K562 (cell line): ENCODE measurements at regions not wholly inside any gene's neighbourhood (a gene's known extent, or its start where the extent isn't known, plus 50 kb on each side); places are given as distances from the start of the nearest gene placed in this dataset.

Experiments used
- ARNT ChIP-seq, 2 experiments: fragments of 450-650 bp; IDR thresholded peaks; 2 replicates each; pipeline ENCODE4 v1.6.1; 2016; ENCODE audit warnings: mild to moderate bottlenecking in 1 of 2
- CBX2 ChIP-seq: fragments of 200-600 bp; sonication (generic); IDR thresholded peaks from one replicate; pipeline ENCODE4 v1.6.1; 2012; ENCODE audit warnings: mild to moderate bottlenecking, low read length, inconsistent platforms; ENCODE audit not compliant: insufficient read depth, poor library complexity, severe bottlenecking
- POLR3G ChIP-seq: IDR thresholded peaks from 2 replicates; pipeline ENCODE4 v1.6.1; 2011; ENCODE audit not compliant: insufficient read length, insufficient replicate concordance; ENCODE audit errors: extremely low read depth
- PTBP1 ChIP-seq: fragments of 200-400 bp; formaldehyde crosslinking; IDR thresholded peaks from 2 replicates; pipeline ENCODE4 v1.6.1; 2017; ENCODE audit warnings: low read depth, low read length
- RBM39 ChIP-seq: fragments of 200-400 bp; formaldehyde crosslinking; optimal IDR thresholded peaks from 2 replicates; pipeline ENCODE3; 2018; ENCODE audit warnings: low read depth, low read length
- SMAD4 ChIP-seq: fragments of 250-450 bp; sonication (Bioruptor Pico); conservative IDR thresholded peaks from 2 replicates; pipeline ENCODE4 v1.8.0; 2021; ENCODE audit warnings: inconsistent platforms, mild to moderate bottlenecking, moderate library complexity
- ZNF224 ChIP-seq: sonication (generic); formaldehyde crosslinking; IDR thresholded peaks from 2 replicates; pipeline ENCODE4 v1.8.0; 2022; ENCODE audit warnings: mild to moderate bottlenecking, missing genetic modification reagents
- TF ChIP-seq, protein P1 (sequence below): fragments of 450-650 bp; IDR thresholded peaks from 2 replicates; pipeline ENCODE4 v1.6.1; 2018; ENCODE audit not compliant: partially characterized antibody
- TF ChIP-seq, protein P2 (sequence below): fragments of 450-650 bp; IDR thresholded peaks from 2 replicates; pipeline ENCODE4 v1.6.1; 2018; ENCODE audit warnings: mild to moderate bottlenecking, low read depth; ENCODE audit not compliant: partially characterized antibody
- TF ChIP-seq, protein P3 (sequence below): fragments of 450-650 bp; IDR thresholded peaks from 2 replicates; pipeline ENCODE4 v1.7.1; 2018; ENCODE audit warnings: mild to moderate bottlenecking, low read depth; ENCODE audit not compliant: partially characterized antibody

DNA sequence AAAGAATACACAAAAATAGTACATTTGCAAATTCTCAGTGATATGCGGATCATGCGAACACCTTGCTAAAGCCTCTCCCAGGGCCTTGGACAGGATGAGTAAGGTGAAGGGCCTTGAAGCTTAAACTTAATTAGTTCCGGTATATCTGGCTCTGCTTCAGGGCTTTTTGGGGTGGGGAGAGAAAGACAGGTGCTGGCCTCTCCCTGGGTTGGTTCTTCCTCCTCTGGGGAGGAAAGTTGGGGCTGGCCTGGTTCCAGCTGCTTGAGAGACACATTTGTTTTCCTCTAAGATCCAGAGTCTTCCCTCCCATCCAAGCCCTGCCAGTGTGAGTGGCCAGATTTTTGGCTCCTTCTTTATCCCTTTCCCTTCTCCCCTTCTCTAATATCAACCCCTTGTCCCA is 64.7 kb upstream of the EPHB3 start (continued):
- TF ChIP-seq, protein P1, sequence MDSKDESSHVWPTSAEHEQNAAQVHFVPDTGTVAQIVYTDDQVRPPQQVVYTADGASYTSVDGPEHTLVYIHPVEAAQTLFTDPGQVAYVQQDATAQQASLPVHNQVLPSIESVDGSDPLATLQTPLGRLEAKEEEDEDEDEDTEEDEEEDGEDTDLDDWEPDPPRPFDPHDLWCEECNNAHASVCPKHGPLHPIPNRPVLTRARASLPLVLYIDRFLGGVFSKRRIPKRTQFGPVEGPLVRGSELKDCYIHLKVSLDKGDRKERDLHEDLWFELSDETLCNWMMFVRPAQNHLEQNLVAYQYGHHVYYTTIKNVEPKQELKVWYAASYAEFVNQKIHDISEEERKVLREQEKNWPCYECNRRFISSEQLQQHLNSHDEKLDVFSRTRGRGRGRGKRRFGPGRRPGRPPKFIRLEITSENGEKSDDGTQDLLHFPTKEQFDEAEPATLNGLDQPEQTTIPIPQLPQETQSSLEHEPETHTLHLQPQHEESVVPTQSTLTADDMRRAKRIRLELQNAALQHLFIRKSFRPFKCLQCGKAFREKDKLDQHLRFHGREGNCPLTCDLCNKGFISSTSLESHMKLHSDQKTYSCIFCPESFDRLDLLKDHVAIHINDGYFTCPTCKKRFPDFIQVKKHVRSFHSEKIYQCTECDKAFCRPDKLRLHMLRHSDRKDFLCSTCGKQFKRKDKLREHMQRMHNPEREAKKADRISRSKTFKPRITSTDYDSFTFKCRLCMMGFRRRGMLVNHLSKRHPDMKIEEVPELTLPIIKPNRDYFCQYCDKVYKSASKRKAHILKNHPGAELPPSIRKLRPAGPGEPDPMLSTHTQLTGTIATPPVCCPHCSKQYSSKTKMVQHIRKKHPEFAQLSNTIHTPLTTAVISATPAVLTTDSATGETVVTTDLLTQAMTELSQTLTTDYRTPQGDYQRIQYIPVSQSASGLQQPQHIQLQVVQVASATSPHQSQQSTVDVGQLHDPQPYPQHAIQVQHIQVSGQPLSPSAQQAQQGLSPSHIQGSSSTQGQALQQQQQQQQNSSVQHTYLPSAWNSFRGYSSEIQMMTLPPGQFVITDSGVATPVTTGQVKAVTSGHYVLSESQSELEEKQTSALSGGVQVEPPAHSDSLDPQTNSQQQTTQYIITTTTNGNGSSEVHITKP: no peak
- TF ChIP-seq ZNF224 (CRISPR knock-in tag) (no peak), PTBP1 (no peak), RBM39 (no peak), POLR3G (no peak), SMAD4 (CRISPR knock-in tag) (no peak), CBX2 (no peak), ARNT (IDR thresholded peaks at IDR 0.05) (no peak)
- TF ChIP-seq, protein P2, sequence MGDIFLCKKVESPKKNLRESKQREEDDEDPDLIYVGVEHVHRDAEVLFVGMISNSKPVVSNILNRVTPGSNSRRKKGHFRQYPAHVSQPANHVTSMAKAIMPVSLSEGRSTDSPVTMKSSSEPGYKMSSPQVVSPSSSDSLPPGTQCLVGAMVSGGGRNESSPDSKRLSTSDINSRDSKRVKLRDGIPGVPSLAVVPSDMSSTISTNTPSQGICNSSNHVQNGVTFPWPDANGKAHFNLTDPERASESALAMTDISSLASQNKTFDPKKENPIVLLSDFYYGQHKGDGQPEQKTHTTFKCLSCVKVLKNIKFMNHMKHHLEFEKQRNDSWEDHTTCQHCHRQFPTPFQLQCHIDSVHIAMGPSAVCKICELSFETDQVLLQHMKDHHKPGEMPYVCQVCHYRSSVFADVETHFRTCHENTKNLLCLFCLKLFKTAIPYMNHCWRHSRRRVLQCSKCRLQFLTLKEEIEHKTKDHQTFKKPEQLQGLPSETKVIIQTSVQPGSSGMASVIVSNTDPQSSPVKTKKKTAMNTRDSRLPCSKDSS: no peak
- TF ChIP-seq, protein P3, sequence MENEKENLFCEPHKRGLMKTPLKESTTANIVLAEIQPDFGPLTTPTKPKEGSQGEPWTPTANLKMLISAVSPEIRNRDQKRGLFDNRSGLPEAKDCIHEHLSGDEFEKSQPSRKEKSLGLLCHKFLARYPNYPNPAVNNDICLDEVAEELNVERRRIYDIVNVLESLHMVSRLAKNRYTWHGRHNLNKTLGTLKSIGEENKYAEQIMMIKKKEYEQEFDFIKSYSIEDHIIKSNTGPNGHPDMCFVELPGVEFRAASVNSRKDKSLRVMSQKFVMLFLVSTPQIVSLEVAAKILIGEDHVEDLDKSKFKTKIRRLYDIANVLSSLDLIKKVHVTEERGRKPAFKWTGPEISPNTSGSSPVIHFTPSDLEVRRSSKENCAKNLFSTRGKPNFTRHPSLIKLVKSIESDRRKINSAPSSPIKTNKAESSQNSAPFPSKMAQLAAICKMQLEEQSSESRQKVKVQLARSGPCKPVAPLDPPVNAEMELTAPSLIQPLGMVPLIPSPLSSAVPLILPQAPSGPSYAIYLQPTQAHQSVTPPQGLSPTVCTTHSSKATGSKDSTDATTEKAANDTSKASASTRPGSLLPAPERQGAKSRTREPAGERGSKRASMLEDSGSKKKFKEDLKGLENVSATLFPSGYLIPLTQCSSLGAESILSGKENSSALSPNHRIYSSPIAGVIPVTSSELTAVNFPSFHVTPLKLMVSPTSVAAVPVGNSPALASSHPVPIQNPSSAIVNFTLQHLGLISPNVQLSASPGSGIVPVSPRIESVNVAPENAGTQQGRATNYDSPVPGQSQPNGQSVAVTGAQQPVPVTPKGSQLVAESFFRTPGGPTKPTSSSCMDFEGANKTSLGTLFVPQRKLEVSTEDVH: no peak
- TF ChIP-seq, all 486 proteins: peak for 0
